GM23338 (cell line): ENCODE measurements at regions not wholly inside any gene's neighbourhood (a gene's known extent, or its start where the extent isn't known, plus 50 kb on each side); places are given as distances from the start of the nearest gene placed in this dataset.

Experiments used
- CREB1 ChIP-seq: fragments of 250-450 bp; sonication (Bioruptor Pico); IDR thresholded peaks from 2 replicates; pipeline ENCODE4 v1.5.0; 2020; ENCODE audit warnings: low read depth, mild to moderate bottlenecking, moderate library complexity
- CTCF ChIP-seq, 2 experiments: fragments of 200-600 bp in 1 of 2; sonication (generic) in 1 of 2; conservative IDR thresholded peaks; 2 replicates each; pipeline versions ENCODE4 v1.5.1 to v1.6.1; 2016 to 2017; ENCODE audit warnings: antibody characterized with exemption in 2 of 2, low read depth in 2 of 2, mild to moderate bottlenecking in 2 of 2, moderate library complexity in 1 of 2
- ETS1 ChIP-seq: IDR thresholded peaks from 2 replicates; pipeline ENCODE4 v1.6.1; 2016; ENCODE audit warnings: antibody characterized with exemption
- EZH2 ChIP-seq: fragments of 200-600 bp; sonication (generic); IDR thresholded peaks from one replicate; pipeline ENCODE4 v1.8.0; 2017; ENCODE audit warnings: antibody characterized with exemption, mild to moderate bottlenecking, low read depth; ENCODE audit not compliant: unreplicated experiment
- EZH2phosphoT487 ChIP-seq: fragments of 200-600 bp; sonication (generic); IDR thresholded peaks from one replicate; pipeline ENCODE4 v1.8.1; 2018; ENCODE audit warnings: antibody characterized with exemption; ENCODE audit not compliant: unreplicated experiment
- JUNB ChIP-seq: IDR thresholded peaks from one replicate; pipeline ENCODE4 v1.6.1; 2016; ENCODE audit warnings: antibody characterized with exemption; ENCODE audit not compliant: unreplicated experiment
- NANOG ChIP-seq: IDR thresholded peaks from 2 replicates; pipeline ENCODE4 v1.6.1; 2016; ENCODE audit warnings: antibody characterized with exemption, borderline replicate concordance
- POLR2AphosphoS5 ChIP-seq: IDR thresholded peaks from 2 replicates; pipeline ENCODE4 v1.6.1; 2016; ENCODE audit warnings: antibody characterized with exemption, low read depth
- REST ChIP-seq: IDR thresholded peaks from one replicate; pipeline ENCODE4 v1.6.1; 2018; ENCODE audit warnings: antibody characterized with exemption; ENCODE audit not compliant: unreplicated experiment
- STAT1 ChIP-seq: IDR thresholded peaks from one replicate; pipeline ENCODE4 v1.6.1; 2016; ENCODE audit warnings: antibody characterized with exemption; ENCODE audit not compliant: unreplicated experiment
- ZNF114 ChIP-seq: fragments of 250-450 bp; sonication (Bioruptor Pico); IDR thresholded peaks from 2 replicates; pipeline ENCODE4 v1.5.0; 2020; ENCODE audit warnings: mild to moderate bottlenecking, moderate library complexity
- ZNF331 ChIP-seq: fragments of 250-450 bp; sonication (Bioruptor Pico); IDR thresholded peaks from 2 replicates; pipeline ENCODE4 v1.5.0; 2020; ENCODE audit warnings: low read depth, mild to moderate bottlenecking, moderate library complexity
- ZNF462 ChIP-seq: fragments of 250-450 bp; sonication (Bioruptor Pico); IDR thresholded peaks from 2 replicates; pipeline ENCODE4 v1.5.0; 2020; ENCODE audit warnings: mild to moderate bottlenecking, moderate library complexity

GRCh38 chr17:54666559-54666958 is 234.1 kb upstream of the TOM1L1 start:
- no peak for TF ChIP-seq CTCF (conservative IDR thresholded peaks at IDR 0.05; ENCODE audit: low read depth in 2 of 2)
- TF ChIP-seq EZH2 = no peak
- TF ChIP-seq POLR2AphosphoS5 = no peak
- no peak for TF ChIP-seq STAT1
- TF ChIP-seq REST = no peak
- no peak for TF ChIP-seq ZNF331
- no peak for TF ChIP-seq ETS1
- TF ChIP-seq JUNB = no peak
- TF ChIP-seq CREB1 (CRISPR knock-in tag) = no peak
- TF ChIP-seq EZH2phosphoT487 = no peak
- TF ChIP-seq NANOG = no peak
- no peak for TF ChIP-seq ZNF462 (CRISPR knock-in tag)
- no peak for TF ChIP-seq ZNF114
